ENCODE measurements at regions not wholly inside any gene's neighbourhood (a gene's known extent, or its start where the extent isn't known, plus 50 kb on each side); places are given as distances from the start of the nearest gene placed in this dataset.
"Not testable (repeated sequence)": the region's sequence is repeated elsewhere in the genome, so short reads cannot be mapped to it uniquely, and the experiment has no call there.

DNA sequence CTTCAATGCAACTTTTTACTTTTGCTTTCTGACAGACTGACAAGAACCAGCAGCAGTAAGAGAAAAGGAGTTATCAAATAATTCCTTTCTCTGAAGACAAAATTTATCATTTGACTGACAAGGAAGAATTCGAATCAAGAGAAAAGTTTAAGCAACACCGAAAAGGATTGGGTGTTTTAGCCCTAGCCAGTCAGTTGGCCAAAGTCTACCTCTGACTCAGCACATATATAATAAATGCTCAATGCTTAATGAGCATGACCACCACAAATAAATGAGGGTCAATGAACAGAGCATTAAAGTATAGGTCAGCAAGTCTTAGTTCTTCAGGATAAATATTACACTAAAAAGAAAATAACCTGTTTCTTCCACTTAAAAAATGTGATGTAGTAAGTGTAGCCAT lies 1603.5 kb upstream of the C9orf72 start:
- no peak for DNase-seq (ENCODE audit: low read depth)
- H3K4me3 ChIP-seq (replicated peaks; ENCODE audit: low read depth, low read length): no peak overlapping the region

DNA sequence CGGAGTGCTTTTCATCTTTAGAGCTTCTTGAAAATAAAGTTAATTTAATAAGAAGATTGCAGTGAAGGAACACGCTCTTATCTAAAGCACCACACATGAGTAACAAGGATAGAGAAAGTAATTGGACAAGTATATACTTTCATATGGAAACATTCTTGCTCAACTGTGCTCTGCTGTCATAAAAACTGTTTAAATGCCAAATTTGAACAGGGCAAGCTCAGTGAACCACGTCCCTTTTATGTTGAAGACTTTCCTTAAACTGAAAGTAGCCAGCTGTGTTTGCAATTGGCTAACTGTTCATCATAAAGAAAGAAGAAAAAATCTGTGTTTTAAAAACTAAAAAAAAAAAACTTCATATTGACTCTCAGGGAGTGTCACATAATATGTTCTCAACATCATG lies 1610.7 kb upstream of the C9orf72 start:
- no peak overlapping the region for H3K4me3 ChIP-seq (replicated peaks; ENCODE audit: low read depth, low read length)
- TF ChIP-seq, protein P1, sequence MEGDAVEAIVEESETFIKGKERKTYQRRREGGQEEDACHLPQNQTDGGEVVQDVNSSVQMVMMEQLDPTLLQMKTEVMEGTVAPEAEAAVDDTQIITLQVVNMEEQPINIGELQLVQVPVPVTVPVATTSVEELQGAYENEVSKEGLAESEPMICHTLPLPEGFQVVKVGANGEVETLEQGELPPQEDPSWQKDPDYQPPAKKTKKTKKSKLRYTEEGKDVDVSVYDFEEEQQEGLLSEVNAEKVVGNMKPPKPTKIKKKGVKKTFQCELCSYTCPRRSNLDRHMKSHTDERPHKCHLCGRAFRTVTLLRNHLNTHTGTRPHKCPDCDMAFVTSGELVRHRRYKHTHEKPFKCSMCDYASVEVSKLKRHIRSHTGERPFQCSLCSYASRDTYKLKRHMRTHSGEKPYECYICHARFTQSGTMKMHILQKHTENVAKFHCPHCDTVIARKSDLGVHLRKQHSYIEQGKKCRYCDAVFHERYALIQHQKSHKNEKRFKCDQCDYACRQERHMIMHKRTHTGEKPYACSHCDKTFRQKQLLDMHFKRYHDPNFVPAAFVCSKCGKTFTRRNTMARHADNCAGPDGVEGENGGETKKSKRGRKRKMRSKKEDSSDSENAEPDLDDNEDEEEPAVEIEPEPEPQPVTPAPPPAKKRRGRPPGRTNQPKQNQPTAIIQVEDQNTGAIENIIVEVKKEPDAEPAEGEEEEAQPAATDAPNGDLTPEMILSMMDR (IDR thresholded peaks at IDR 0.05; ENCODE audit: low read length, missing control alignments): no peak
- peak; percentile 12 for DNase-seq (ENCODE audit: low read depth)

More for the DNA sequence above, 1603.5 kb upstream of the C9orf72 start:
- TF ChIP-seq, protein P1 (IDR thresholded peaks at IDR 0.05; ENCODE audit: low read length, missing control alignments): no peak

DNA sequence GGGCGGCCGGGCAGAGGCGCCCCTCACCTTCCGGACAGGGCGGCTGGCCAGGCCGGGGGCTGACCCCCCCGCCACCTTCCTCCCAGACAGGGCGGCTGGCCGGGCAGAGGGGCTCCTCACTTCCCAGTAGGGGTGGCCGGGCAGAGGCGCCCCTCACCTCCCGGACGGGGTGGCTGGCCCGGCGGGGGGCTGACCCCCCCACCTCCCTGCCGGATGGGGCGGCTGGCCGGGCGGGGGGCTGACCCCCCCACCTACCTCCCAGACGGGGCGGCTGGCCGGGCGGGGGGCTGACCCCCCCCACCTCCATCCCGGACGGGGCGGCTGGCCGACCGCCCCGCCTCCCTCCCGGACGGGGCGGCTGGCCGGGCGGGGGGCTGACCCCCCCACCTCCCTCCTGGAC lies 1615.5 kb upstream of the C9orf72 start:
- not testable (repeated sequence) for H3K4me3 ChIP-seq (replicated peaks; ENCODE audit: low read depth, low read length); DNase-seq (ENCODE audit: low read depth)

DNA sequence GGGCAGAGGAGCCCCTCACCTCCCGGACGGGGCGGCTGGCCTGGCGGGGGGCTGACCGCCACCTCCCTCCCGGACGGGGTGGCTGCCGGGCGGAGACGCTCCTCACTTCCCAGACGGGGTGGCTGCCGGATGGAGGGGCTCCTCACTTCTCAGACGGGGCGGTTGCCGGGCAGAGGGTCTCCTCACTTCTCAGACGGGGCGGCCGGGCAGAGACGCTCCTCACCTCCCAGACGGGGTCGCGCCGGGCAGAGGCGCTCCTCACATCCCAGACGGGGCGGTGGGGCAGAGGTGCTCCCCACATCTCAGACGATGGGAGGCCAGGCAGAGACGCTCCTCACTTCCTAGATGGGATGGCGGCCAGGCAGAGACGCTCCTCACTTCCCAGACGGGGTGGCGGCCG lies 1615.9 kb upstream of the C9orf72 start:
- H3K4me3 ChIP-seq (replicated peaks; ENCODE audit: low read depth, low read length); DNase-seq (ENCODE audit: low read depth): not testable (repeated sequence)

DNA sequence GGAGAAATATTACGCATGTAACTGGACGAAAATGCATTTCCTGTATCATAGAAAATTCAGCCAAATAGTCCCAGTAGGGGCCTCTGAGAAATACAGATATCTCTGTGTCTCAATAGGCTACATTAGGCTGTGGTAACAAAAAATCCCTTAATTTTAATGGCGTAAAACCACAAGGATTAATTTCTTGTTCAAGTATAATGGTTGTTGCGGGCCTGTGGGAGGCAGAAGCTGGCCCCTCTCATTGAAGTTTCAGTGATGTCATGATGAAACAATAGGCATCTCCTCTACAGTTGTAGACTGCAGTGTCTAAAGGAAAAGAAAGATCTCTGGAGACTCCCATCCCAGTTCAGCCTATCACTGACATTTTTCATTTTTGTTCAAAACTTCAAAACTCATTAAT lies 1625.6 kb upstream of the C9orf72 start:
- no peak overlapping the region for H3K4me3 ChIP-seq (replicated peaks; ENCODE audit: low read depth, low read length)
- TF ChIP-seq, protein P1 (IDR thresholded peaks at IDR 0.05; ENCODE audit: low read length, missing control alignments): no peak
- no peak for DNase-seq (ENCODE audit: low read depth)

DNA sequence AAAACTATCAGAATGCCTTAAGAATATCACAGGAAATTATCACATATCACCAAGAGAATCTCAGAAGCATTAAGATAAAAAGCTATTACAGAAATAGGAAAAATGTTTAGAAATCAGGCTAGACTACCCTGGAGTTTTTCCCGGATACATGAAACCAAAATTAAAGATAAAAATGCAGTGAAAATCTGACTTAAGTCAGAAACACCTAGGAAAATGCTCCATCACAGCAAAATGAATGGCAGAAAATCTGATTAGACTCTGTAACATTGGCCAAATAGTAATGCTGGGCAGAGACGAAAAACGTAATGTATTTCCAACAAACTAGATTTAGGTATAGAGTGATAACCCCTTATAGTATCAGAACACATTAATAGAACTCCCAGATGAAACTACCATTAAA lies 1626.7 kb upstream of the C9orf72 start:
- H3K4me3 ChIP-seq (replicated peaks; ENCODE audit: low read depth, low read length): no peak overlapping the region
- TF ChIP-seq, protein P1 (IDR thresholded peaks at IDR 0.05; ENCODE audit: low read length, missing control alignments): no peak

DNA sequence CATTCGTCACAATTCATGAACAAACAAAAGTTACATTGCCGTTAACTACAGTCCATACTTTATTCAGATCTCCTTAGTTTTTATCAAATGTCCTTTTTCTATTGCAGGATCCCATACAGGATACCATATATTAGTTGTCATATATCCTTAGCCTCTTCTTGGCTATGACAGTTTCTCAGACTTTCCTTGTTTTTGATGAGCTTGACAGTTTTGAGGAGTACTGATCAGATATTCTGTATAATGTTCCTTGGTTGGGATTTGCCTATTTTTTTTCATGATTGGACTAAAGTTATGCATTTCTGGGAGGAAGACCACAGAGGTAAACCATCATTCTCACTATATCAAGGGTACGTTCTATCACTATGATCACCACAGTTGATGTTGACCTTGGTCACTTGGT lies 1627.4 kb upstream of the C9orf72 start:
- no peak overlapping the region for H3K4me3 ChIP-seq (replicated peaks; ENCODE audit: low read depth, low read length)
- TF ChIP-seq, protein P1 (IDR thresholded peaks at IDR 0.05; ENCODE audit: low read length, missing control alignments): no peak
- DNase-seq (ENCODE audit: low read depth): no peak

More for the DNA sequence above, 1626.7 kb upstream of the C9orf72 start:
- DNase-seq (ENCODE audit: low read depth): no peak

DNA sequence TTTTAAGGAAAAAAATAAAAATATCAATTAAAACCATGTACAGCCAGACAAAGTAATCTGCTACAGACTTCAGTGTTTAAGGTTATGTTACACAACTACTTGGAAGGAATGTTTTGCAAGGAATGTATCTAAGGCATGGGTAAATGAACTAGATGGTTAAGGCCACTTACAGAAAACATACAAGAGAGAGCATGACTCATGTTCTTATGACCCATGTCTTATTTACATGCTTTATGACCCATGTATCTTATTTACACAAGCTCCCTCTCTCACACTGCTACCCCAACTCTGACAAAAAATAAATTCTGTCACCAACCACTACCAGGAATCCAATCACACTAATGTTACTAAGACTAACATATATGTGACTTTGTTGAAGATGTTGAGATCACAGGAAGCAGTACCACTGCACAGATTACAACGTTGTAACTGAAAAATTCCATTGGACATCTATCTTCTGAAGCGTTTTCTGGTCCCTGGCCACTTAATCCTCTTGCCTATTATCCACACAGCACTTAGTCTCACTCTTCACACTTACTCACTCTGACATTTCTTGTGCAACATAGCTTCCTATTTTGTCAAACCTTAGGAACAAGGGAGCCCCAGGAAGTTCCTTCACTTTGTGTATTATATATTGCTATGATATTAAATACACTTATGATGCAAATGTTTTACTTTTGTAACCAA lies 1630.1 kb upstream of the C9orf72 start:
- TF ChIP-seq, protein P1 (IDR thresholded peaks at IDR 0.05; ENCODE audit: low read length, missing control alignments): no peak
- no peak for DNase-seq (ENCODE audit: low read depth)
- H3K4me3 ChIP-seq (replicated peaks; ENCODE audit: low read depth, low read length): no peak overlapping the region

Measured in fibroblast of pulmonary artery (primary cell).